Nephron (organoid): ENCODE measurements at regions not wholly inside any gene's neighbourhood (a gene's known extent, or its start where the extent isn't known, plus 50 kb on each side); places are given as distances from the start of the nearest gene placed in this dataset.

ENCODE experiments used
- H3K27ac Mint-ChIP-seq, 3 experiments: 2 replicates each; pipeline ENCODE4 v1.8.0; 2020; ENCODE audit warnings: mixed read lengths in 3 of 3, mild to moderate bottlenecking in 2 of 3, moderate library complexity in 1 of 3
- H3K27me3 Mint-ChIP-seq: 2 replicates; pipeline ENCODE4 v1.8.0; 2021; ENCODE audit warnings: low read depth, mild to moderate bottlenecking, moderate library complexity, mixed read lengths
- H3K36me3 Mint-ChIP-seq: 2 replicates; pipeline ENCODE4 v1.8.0; 2020; ENCODE audit warnings: low read depth, mixed read lengths
- H3K4me1 Mint-ChIP-seq: 2 replicates; pipeline ENCODE4 v1.8.0; 2020; ENCODE audit warnings: mixed read lengths
- H3K4me3 Mint-ChIP-seq, 3 experiments: 2 replicates each; pipeline ENCODE4 v1.8.0; 2020; ENCODE audit warnings: mild to moderate bottlenecking in 3 of 3, mixed read lengths in 3 of 3, moderate library complexity in 2 of 3
- H3K9me3 Mint-ChIP-seq: 2 replicates; pipeline ENCODE4 v1.8.0; 2020; ENCODE audit warnings: mixed read lengths
- TF ChIP-seq, protein P1 (sequence below), 3 experiments: fragments of 200-600 bp; sonication (generic); IDR thresholded peaks; one replicate each; pipeline ENCODE4 v1.5.0; 2021; ENCODE audit warnings: antibody characterized with exemption in 3 of 3; ENCODE audit not compliant: unreplicated experiment in 3 of 3

- Mint-ChIP-seq H3K27me3 (peaks cover 3% of the 10 kb centered on the region), H3K4me1 (peaks cover 14% of the 10 kb centered on the region), H3K27ac (peak overlapping the region in 1 of 3 experiments; percentile 65), H3K9me3 (no peaks in the 10 kb centered on the region), H3K4me3 (peak overlapping the region in 1 of 3 experiments; percentile 3), H3K36me3 (no peaks in the 10 kb centered on the region)
- TF ChIP-seq, protein P1, sequence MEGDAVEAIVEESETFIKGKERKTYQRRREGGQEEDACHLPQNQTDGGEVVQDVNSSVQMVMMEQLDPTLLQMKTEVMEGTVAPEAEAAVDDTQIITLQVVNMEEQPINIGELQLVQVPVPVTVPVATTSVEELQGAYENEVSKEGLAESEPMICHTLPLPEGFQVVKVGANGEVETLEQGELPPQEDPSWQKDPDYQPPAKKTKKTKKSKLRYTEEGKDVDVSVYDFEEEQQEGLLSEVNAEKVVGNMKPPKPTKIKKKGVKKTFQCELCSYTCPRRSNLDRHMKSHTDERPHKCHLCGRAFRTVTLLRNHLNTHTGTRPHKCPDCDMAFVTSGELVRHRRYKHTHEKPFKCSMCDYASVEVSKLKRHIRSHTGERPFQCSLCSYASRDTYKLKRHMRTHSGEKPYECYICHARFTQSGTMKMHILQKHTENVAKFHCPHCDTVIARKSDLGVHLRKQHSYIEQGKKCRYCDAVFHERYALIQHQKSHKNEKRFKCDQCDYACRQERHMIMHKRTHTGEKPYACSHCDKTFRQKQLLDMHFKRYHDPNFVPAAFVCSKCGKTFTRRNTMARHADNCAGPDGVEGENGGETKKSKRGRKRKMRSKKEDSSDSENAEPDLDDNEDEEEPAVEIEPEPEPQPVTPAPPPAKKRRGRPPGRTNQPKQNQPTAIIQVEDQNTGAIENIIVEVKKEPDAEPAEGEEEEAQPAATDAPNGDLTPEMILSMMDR (IDR thresholded peaks at IDR 0.05; ENCODE audit: unreplicated experiment in 3 of 3), result no peak
Measured at GRCh38 chr10:7475939-7476338, 65.1 kb upstream of the SFMBT2 start.

- Mint-ChIP-seq H3K9me3 (no peaks in the 10 kb centered on the region), H3K4me1 (peaks cover 10% of the 10 kb centered on the region), H3K36me3 (no peaks in the 10 kb centered on the region), H3K4me3 (peak overlapping the region; percentile 3 to 37 (median 17)), H3K27me3 (peaks cover 3% of the 10 kb centered on the region), H3K27ac (peak overlapping the region in 1 of 3 experiments; percentile 65)
- TF ChIP-seq, protein P1 (IDR thresholded peaks at IDR 0.05; ENCODE audit: unreplicated experiment in 3 of 3), result no peak
Measured at GRCh38 chr10:7475046-7475911, 64.4 kb upstream of the SFMBT2 start.

GRCh38 chr10:7474388-7474787, 63.6 kb upstream of the SFMBT2 start:
- Mint-ChIP-seq H3K9me3 (no peaks in the 10 kb centered on the region), H3K36me3 (no peaks in the 10 kb centered on the region), H3K4me1 (peaks cover 10% of the 10 kb centered on the region), H3K27ac (no peak overlapping the region), H3K27me3 (peaks cover 3% of the 10 kb centered on the region), H3K4me3 (no peak overlapping the region)
- TF ChIP-seq, protein P1 (IDR thresholded peaks at IDR 0.05; ENCODE audit: unreplicated experiment in 3 of 3), result no peak

DNA sequence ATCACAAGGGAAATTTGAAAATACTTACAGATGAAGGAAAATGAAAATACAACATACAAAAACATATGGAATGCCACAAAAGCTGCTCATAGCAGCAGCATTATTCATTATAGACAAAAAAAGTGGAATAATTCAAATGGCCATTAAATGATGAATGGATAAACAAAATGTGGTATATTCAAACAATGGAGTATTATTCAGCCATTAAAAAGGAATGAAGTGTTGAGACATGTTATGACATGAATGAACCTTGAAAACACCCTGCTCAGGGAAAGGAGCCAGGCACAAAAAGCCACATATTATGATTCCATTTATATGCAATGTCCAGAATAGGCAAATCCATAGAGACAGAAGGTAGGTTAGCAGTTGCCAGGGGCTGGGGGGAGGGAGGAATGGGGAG, 62.6 kb upstream of the SFMBT2 start:
- Mint-ChIP-seq H3K4me1 (peaks cover 10% of the 10 kb centered on the region), H3K27me3 (peaks cover 3% of the 10 kb centered on the region), H3K4me3 (no peak overlapping the region), H3K27ac (no peak overlapping the region), H3K9me3 (no peaks in the 10 kb centered on the region), H3K36me3 (no peaks in the 10 kb centered on the region)
- TF ChIP-seq, protein P1 (IDR thresholded peaks at IDR 0.05; ENCODE audit: unreplicated experiment in 3 of 3), result no peak

- Mint-ChIP-seq H3K27me3 (peaks cover 3% of the 10 kb centered on the region), H3K9me3 (no peaks in the 10 kb centered on the region), H3K4me1 (peaks cover 10% of the 10 kb centered on the region), H3K36me3 (no peaks in the 10 kb centered on the region), H3K27ac (no peak overlapping the region), H3K4me3 (no peak overlapping the region)
- TF ChIP-seq, protein P1 (IDR thresholded peaks at IDR 0.05; ENCODE audit: unreplicated experiment in 3 of 3), result no peak
Measured at GRCh38 chr10:7471720-7472367, 61.0 kb upstream of the SFMBT2 start.
